Right lobe of liver (tissue), 4 donors: ENCODE measurements at regions not wholly inside any gene's neighbourhood (a gene's known extent, or its start where the extent isn't known, plus 50 kb on each side); places are given as distances from the start of the nearest gene placed in this dataset.

Experiments
- CTCF ChIP-seq, 4 donors: fragments of 200-600 bp in 3 of 4; fragments of 450-650 bp in 1 of 4; IDR thresholded peaks; one replicate each; pipeline versions ENCODE4 v1.5.1 to v1.8.0; 2016 to 2022; ENCODE audit warnings: antibody characterized with exemption in 4 of 4, mild to moderate bottlenecking in 2 of 4
- POLR2A ChIP-seq: fragments of 450-650 bp; IDR thresholded peaks from one replicate; pipeline ENCODE4 v1.6.1; 2017; ENCODE audit warnings: antibody characterized with exemption, mild to moderate bottlenecking
- donor health status: DM: no; HTN: no; CAD: no.
- donor health status: DM: no; HTN: no; CAD: no.
- donor health status: DM: no; HTN: yes; CAD: no.

GRCh38 chr1:64417803-64418202 lies 52.1 kb upstream of the CACHD1 start:
- TF ChIP-seq CTCF (IDR thresholded peaks at IDR 0.05) (no peak), POLR2A (no peak)
